Heart left ventricle (tissue), 16 donors: ENCODE measurements at regions not wholly inside any gene's neighbourhood (a gene's known extent, or its start where the extent isn't known, plus 50 kb on each side); places are given as distances from the start of the nearest gene placed in this dataset.

Experiments
- ATAC-seq, 4 donors: fragments of 200-7000 bp; cut with Tn5 transposase; one replicate each; pipeline ENCODE4 v1.9.1; 2020 to 2022; ENCODE audit warnings: moderate library complexity in 4 of 4, mild to moderate bottlenecking in 3 of 4, moderate number of reproducible peaks in 1 of 4
- DNase-seq, 5 donors: peaks; one replicate each; pipeline ENCODE4 v3.0.0-alpha.2; 2020
- H3K27ac ChIP-seq, 12 donors: fragments of 200-600 bp; sonication (generic) in 4 of 12; one replicate each; pipeline versions ENCODE4 v1.5.0 to v1.8.0; 2016 to 2022; ENCODE audit warnings: mild to moderate bottlenecking in 2 of 12
- H3K27me3 ChIP-seq, 9 donors: fragments of 200-600 bp; sonication (generic) in 2 of 9; one replicate each; pipeline versions ENCODE4 v1.5.1 to v1.8.0; 2016 to 2022; ENCODE audit warnings: mild to moderate bottlenecking in 3 of 9
- H3K36me3 ChIP-seq, 9 donors: fragments of 200-600 bp; sonication (generic) in 2 of 9; one replicate each; pipeline versions ENCODE4 v1.5.0 to v1.8.0; 2018 to 2022; ENCODE audit warnings: mild to moderate bottlenecking in 2 of 9
- H3K4me1 ChIP-seq, 12 donors: fragments of 200-600 bp; sonication (generic) in 4 of 12; one replicate each; pipeline versions ENCODE4 v1.5.0 to v1.8.0; 2016 to 2022; ENCODE audit warnings: mild to moderate bottlenecking in 3 of 12
- H3K4me3 ChIP-seq, 12 donors: fragments of 200-600 bp; sonication (generic) in 4 of 12; one replicate each; pipeline versions ENCODE4 v1.5.0 to v1.8.0; 2017 to 2022; ENCODE audit warnings: mild to moderate bottlenecking in 9 of 12, moderate library complexity in 4 of 12
- H3K9me3 ChIP-seq, 12 donors: fragments of 200-600 bp; sonication (generic) in 4 of 12; one replicate each; pipeline versions ENCODE4 v1.5.0 to v1.8.0; 2016 to 2022; ENCODE audit warnings: mild to moderate bottlenecking in 1 of 12
- CTCF ChIP-seq, 12 donors: fragments of 200-600 bp; sonication (generic) in 4 of 12; IDR thresholded peaks; one replicate each; pipeline versions ENCODE4 v1.5.0 to v1.8.0; 2018 to 2022; ENCODE audit warnings: antibody characterized with exemption in 12 of 12, mild to moderate bottlenecking in 5 of 12
- POLR2A ChIP-seq, 2 donors: fragments of 450-650 bp; IDR thresholded peaks; one replicate each; pipeline ENCODE4 v1.6.1; 2017; ENCODE audit warnings: antibody characterized with exemption in 2 of 2, mild to moderate bottlenecking in 2 of 2, moderate library complexity in 2 of 2
- WGBS, 4 donors: extraction: QIAGEN DNeasy Blood & Tissue Kit in 2 of 4; methylation state at CpG; one replicate each; pipeline versions ENCODE4 v1.1.5 to v1.1.7; 2013 to 2018; 5-methylcytosine and 5-hydroxymethylcytosine counted together
- intact Hi-C, 10 donors: fragments of 100-400 bp; cut with DNase I; formaldehyde crosslinking; loops; one replicate each; pipeline versions ENCODE4 v1.11.1 to v1.14.2; 2022
- donor health status: ischemic (EF 13 %, LVEDD 7.1; RV severe dilation, severe dysfunction).
- donor health status: healthy with polysubstance abuse.
- donor health status: DM: no; HTN: yes; CAD: no.
- donor health status: DM: no; HTN: no; CAD: no.
- donor health status: ischemic (EF 25% LVEDD 6.9; RV normal size, moderate dysfunction).
- donor health status: ischemic (EF 25% LVEDD 5.7; RV mildly dilated, moderate dysfunction).
- donor health status: healthy.
- donor health status: DM: yes; HTN: yes; CAD: no.
- donor health status: ischemic (EF 35%, LVEDD 5.7; RV mildly dilated, moderate dysfunction).
- donor health status: nonischemic (EF 11% LVEDD 7.7; RV severe dilation, severe dysfunction).
- donor health status: DM: yes; HTN: yes; CAD: no.
- donor health status: PGD.
- donor health status: ischemic (EF 29% LVEDD 5.4; RV normal size, mild dysfunction).
- donor health status: nonischemic (EF 23%, LVEDD 6.1; RV moderate dilation, normal function).

DNA sequence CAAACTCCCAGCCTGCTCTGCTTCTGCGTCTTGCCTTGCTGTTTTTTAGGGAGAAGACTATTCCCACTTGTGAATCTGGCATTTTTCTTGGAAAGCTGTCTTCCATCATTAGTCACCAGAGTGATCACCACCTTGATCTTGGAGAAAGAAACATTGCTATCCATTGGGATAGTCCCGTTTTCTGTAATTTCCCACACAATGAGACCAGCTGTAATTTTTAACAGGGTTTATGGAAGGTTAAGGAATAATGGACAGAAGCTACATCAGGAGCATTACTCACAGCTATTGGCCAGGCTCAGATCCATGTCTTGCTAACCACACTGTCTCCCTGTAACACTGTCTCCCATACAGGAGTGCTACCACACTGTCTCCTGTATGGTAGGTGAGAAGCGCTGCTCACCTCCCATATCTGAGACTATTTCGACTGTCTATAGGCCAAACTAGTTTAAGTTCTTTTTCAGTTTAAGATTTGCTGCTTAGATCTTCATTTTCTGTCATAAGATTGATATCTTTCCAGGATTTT is 523.0 kb downstream of the SPRY1 start:
- H3K4me3 ChIP-seq = no peak overlapping the region
- 91 to 94% (median 93%) methylated on average over 4 of the region's 4 CpGs for WGBS, 4 donors
- H3K27ac ChIP-seq = peak overlapping the region in 1 of 12 donors; percentile 11
- H3K36me3 ChIP-seq = no peaks in the 10 kb centered on the region
- intact Hi-C loops = no loop called here
- peak in 3 of 4 donors; percentile 18 to 58 (median 31) for ATAC-seq
- DNase-seq = no peak
- H3K4me1 ChIP-seq = peaks cover 0 to 22% (median 9%) of the 10 kb centered on the region in 12 donors
- H3K27me3 ChIP-seq = no peaks in the 10 kb centered on the region
- H3K9me3 ChIP-seq = no peaks in the 10 kb centered on the region
- TF ChIP-seq CTCF (IDR thresholded peaks at IDR 0.05) (no peak), POLR2A (IDR thresholded peaks at IDR 0.05) (no peak)

DNA sequence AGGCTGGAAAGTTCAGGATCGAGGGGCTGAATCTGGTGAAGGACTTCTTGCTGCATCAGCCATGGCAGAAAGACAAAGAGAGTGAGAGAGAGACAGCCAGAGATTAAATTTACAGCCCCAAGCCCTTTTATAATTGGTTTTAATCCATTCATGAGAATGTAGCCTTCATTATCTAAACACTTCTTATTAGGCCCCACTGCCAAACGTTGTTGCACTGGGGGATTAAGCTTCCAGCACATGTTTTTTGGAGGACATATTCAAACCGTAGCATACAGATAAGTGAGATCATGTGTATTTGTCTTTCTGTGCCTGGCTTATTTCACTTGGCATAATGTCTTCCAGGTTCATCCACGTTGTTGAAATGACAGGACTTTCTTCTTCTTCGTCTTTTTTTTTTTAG is 524.7 kb downstream of the SPRY1 start:
- peak overlapping the region in 3 of 12 donors; percentile 12 to 31 (median 22) for H3K27ac ChIP-seq
- intact Hi-C loops = no loop called here
- H3K4me3 ChIP-seq = no peak overlapping the region
- WGBS, 4 donors = 45 to 56% (median 52%) methylated on average over 5 of the region's 5 CpGs
- no peaks in the 10 kb centered on the region for H3K9me3 ChIP-seq
- H3K4me1 ChIP-seq = peaks cover 0 to 22% (median 9%) of the 10 kb centered on the region in 12 donors
- no peaks in the 10 kb centered on the region for H3K36me3 ChIP-seq
- H3K27me3 ChIP-seq = no peaks in the 10 kb centered on the region
- TF ChIP-seq POLR2A (IDR thresholded peaks at IDR 0.05) (no peak), CTCF (IDR thresholded peaks at IDR 0.05) (no peak)
- ATAC-seq = no peak
- no peak for DNase-seq

DNA sequence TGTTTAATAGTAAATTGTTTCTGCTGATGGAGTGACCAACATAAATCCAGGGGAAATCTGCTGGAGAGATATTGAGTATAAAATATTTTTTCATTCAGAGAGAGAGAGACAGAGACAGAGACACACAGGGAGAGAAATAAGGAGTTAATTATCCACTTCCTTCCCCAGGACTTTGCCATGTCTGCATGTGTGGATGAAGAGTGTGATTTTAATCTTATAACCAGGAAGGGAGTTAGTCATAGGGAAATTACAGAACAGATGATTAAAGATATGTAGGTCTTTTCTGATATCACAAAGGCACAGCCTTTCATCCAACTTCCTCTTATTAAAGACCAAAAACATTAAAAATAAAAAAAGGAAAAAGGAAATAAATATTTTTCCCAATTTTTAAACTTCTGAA is 526.3 kb downstream of the SPRY1 start:
- H3K9me3 ChIP-seq = no peaks in the 10 kb centered on the region
- no peaks in the 10 kb centered on the region for H3K27me3 ChIP-seq
- DNase-seq (no peak), ATAC-seq (peak in 3 of 4 donors; percentile 29 to 59 (median 41))
- H3K27ac ChIP-seq = peak overlapping the region in 6 of 12 donors; percentile 1 to 32 (median 18)
- H3K36me3 ChIP-seq = no peaks in the 10 kb centered on the region
- TF ChIP-seq CTCF (IDR thresholded peaks at IDR 0.05) (no peak), POLR2A (IDR thresholded peaks at IDR 0.05) (no peak)
- H3K4me3 ChIP-seq = no peak overlapping the region
- intact Hi-C loops = no loop called here
- H3K4me1 ChIP-seq = peaks cover 0 to 22% (median 12%) of the 10 kb centered on the region in 12 donors

DNA sequence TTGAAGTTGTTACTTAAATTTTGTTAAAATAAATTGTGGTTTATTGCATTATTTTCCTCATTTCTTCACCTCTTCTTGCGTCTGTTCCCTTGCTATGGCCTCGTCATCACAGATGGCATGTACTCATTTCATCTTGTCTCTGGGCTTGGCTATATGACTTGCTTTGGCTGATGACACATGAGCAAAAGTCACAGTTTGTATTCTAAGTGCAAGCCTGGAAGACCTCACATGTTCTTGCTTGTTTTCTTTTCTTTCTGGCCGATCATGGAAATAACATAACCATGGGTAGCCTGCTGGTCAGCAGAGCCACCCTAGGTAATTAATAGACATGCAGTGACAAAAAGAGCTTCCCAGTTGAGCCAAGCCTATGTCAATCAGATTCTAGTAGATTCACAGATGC is 527.9 kb downstream of the SPRY1 start:
- WGBS, 4 donors = 83 to 89% (median 87%) methylated on average over 3 of the region's 3 CpGs
- H3K27me3 ChIP-seq = no peaks in the 10 kb centered on the region
- intact Hi-C loops = no loop called here
- TF ChIP-seq POLR2A (IDR thresholded peaks at IDR 0.05) (no peak), CTCF (IDR thresholded peaks at IDR 0.05) (no peak)
- no peak overlapping the region for H3K27ac ChIP-seq
- H3K4me1 ChIP-seq = peaks cover 0 to 22% (median 15%) of the 10 kb centered on the region in 12 donors
- H3K4me3 ChIP-seq = no peak overlapping the region
- H3K9me3 ChIP-seq = no peaks in the 10 kb centered on the region
- H3K36me3 ChIP-seq = no peaks in the 10 kb centered on the region
- DNase-seq (no peak), ATAC-seq (no peak)
